ENCODE measurements at regions not wholly inside any gene's neighbourhood (a gene's known extent, or its start where the extent isn't known, plus 50 kb on each side); places are given as distances from the start of the nearest gene placed in this dataset.

DNA sequence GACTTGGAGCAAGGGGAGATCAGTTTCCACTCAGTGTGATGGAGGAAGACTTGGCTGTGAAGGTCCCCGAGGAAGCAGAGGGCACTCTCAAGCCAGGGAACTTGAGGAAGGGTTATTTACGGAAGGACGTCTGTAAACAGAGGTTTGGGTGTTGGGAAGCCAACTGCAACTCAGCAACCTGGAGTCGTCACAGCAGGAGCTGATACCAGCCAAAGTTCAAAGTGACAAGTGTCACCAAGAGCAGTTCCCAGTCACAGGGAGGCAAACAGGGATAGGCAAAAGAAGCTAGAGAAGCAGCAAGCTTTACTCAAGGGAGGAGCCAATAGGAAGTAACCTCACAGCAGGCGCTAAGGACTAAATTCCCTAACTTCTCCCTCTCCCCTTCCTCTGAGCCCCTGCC lies 205.5 kb downstream of the EFNB2 start:
- Histone ChIP-seq H3K9me3 (ENCODE audit: control insufficient read depth, insufficient read depth, low read length) (peaks cover 2% of the 10 kb centered on the region; the same call in 1 of the 2 replicates), H3K9ac (ENCODE audit: low read depth, low read length) (no peak overlapping the region), H3K4me1 (ENCODE audit: insufficient read depth, low read length) (peaks cover 4% of the 10 kb centered on the region), H3K36me3 (ENCODE audit: insufficient read depth, low read length) (no peaks in the 10 kb centered on the region)

DNA sequence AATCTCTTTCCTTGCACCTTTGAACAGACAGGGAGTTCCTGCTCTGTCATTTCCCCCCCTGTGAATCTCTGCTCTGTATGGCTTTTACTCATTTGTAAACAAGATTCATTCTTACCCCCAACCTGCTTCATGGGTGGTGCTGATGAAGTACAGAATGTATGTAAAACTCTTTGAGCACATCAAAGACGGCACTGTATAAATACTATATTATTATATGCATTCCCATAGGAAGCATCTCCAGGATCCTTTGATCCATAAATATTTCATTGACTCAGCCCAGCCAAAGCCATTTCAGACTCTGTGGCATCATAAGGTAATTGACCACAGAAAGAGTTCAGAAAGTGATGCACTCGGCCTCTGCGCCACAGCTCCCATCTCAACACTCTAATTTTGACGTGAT lies 208.7 kb downstream of the EFNB2 start:
- Histone ChIP-seq H3K4me1 (ENCODE audit: insufficient read depth, low read length) (no peaks in the 10 kb centered on the region), H3K36me3 (ENCODE audit: insufficient read depth, low read length) (no peaks in the 10 kb centered on the region), H3K9me3 (ENCODE audit: control insufficient read depth, insufficient read depth, low read length) (peaks cover 19% of the 10 kb centered on the region), H3K9ac (ENCODE audit: low read depth, low read length) (no peak overlapping the region)

DNA sequence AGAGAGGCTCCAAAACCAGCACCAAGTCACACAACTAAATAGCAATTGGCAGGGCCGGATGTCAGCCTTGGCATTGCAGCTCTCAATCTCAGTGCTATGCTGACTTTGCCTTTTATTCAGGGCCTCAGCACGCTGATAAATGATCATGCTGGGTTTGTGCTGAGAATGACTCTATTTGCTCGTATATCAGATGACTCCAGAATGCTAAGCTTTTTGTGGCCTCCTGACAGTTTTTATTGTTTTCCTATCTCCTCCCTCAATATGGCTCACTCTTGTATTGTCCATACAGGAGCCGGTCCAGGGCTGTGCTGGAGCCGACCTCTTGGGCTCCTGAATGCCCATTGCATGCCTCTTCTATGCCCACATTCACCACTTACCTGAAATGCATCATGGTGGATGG lies 211.0 kb downstream of the EFNB2 start:
- H3K4me1 ChIP-seq (ENCODE audit: insufficient read depth, low read length), result peaks cover under 1% of the 10 kb centered on the region
- H3K36me3 ChIP-seq (ENCODE audit: insufficient read depth, low read length), result no peaks in the 10 kb centered on the region
- H3K9me3 ChIP-seq (ENCODE audit: control insufficient read depth, insufficient read depth, low read length), result peaks cover 29% of the 10 kb centered on the region
- no peak overlapping the region for H3K9ac ChIP-seq (ENCODE audit: low read depth, low read length)

DNA sequence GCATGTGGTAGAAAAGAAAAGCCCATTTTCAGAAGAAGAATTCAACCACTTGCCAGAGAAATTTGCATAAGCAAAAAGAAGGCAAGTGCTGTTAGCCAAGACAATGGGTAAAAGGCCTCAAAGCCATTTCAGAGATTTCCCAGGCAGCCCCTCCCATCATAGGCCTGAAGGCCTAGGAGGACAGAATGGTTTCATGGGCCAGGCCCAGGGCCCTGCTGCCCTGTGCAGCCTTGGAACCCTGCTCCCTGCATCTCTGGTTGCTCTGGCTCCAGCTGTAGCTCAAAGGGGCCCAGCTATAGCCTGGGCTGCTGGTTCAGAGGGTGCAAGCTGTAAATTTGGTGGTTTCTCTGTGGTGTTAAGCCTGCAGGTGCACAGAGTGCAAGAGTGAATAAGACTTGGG lies 212.8 kb downstream of the EFNB2 start:
- H3K9me3 ChIP-seq (ENCODE audit: control insufficient read depth, insufficient read depth, low read length), result peaks cover 29% of the 10 kb centered on the region
- no peak overlapping the region for H3K9ac ChIP-seq (ENCODE audit: low read depth, low read length)
- peaks cover 9% of the 10 kb centered on the region for H3K4me1 ChIP-seq (ENCODE audit: insufficient read depth, low read length)
- no peaks in the 10 kb centered on the region for H3K36me3 ChIP-seq (ENCODE audit: insufficient read depth, low read length)

DNA sequence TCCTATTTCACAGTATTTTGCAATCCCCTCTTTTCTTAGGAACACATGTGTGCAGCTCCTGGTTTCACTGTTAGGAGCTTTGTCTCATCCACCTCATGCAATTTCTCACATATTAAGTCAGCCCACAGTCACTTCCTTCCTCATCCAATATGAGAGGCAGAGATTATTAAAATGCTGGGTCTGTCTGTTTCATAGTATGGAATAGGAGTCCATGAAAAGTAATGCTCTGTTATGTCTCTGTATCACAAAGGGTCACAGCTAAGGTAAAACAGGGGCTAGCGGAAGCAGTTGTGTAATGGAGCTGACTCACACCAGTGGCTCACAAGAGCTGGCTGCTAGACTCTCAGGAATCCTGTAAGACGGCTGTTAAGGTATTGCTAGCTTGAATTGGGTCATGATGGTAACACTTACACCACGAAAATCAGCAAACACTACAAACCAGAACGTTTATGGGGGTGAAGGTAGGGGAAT lies 216.5 kb downstream of the EFNB2 start:
- H3K9me3 ChIP-seq (ENCODE audit: control insufficient read depth, insufficient read depth, low read length), result peaks cover 21% of the 10 kb centered on the region
- peaks cover 9% of the 10 kb centered on the region for H3K4me1 ChIP-seq (ENCODE audit: insufficient read depth, low read length)
- H3K36me3 ChIP-seq (ENCODE audit: insufficient read depth, low read length), result no peaks in the 10 kb centered on the region
- no peak overlapping the region for H3K9ac ChIP-seq (ENCODE audit: low read depth, low read length)

DNA sequence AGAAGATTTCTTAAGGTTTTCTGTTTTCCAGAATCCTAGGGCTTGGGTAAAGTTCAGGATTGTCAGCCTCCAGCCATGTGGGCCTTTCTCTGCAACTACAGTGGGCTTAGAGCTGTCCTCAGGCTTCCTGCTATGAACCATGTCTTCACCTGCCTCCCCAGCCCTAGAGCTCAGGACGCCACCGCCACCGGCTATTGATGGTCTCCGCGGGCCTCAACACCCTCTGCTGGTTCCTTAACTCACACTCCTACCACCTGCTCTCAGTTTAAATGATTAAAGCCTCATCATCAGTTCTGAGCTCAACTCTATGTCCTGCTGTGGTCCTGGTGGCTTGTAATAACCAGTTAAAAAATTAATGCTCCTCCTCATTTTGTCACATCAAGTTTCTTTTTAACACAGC lies 221.0 kb downstream of the EFNB2 start:
- H3K4me1 ChIP-seq (ENCODE audit: insufficient read depth, low read length), result peaks cover 8% of the 10 kb centered on the region
- H3K9me3 ChIP-seq (ENCODE audit: control insufficient read depth, insufficient read depth, low read length), result no peaks in the 10 kb centered on the region
- H3K36me3 ChIP-seq (ENCODE audit: insufficient read depth, low read length), result no peaks in the 10 kb centered on the region
- no peak overlapping the region for H3K9ac ChIP-seq (ENCODE audit: low read depth, low read length)

DNA sequence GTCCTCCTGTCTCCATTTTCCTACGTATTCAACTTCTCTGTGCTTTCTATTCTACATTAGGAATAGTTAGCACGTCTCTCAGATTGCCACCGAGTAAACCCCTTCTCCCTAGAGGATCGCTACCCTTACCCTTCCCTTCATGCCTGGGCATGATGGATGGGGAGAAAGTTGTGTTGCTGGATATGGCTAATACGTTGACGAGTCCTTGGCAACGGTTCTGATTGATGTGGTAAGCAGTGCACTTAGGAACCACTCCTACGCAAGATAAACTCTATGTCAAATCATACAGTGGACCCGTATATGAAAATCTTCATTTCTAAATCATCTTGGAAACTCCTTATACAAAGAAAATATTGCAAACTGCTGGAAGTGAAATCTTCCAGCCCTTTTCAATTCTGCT lies 224.5 kb downstream of the EFNB2 start:
- no peaks in the 10 kb centered on the region for H3K4me1 ChIP-seq (ENCODE audit: insufficient read depth, low read length)
- no peak overlapping the region for H3K9ac ChIP-seq (ENCODE audit: low read depth, low read length)
- no peaks in the 10 kb centered on the region for H3K36me3 ChIP-seq (ENCODE audit: insufficient read depth, low read length)
- H3K9me3 ChIP-seq (ENCODE audit: control insufficient read depth, insufficient read depth, low read length), result no peaks in the 10 kb centered on the region

DNA sequence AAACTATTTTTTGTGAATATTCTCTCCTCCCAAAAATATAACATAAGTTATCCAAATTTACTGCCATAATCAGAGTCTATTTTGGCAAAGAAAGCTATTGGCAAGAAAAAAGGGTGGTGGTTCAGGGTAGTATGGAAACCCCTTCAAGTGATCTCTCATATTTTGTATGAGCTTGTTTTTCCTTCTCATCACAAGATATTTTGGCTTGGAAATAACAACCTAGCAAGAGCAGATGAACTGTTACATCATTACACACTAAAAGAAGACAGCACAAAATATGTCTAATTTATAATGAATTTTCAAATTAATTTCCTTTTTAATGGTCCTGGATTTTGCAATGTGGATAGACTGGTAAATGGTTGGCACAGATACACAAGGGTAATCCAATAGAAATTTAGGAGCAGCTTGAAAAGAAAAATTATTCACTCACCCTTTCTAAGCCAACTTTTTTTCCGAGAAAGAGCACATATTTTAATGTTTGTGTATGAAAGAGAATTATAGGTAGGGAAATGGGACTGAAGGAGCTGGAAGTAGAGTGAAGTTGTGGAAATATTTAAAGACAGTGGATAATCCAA lies 225.1 kb downstream of the EFNB2 start:
- no peaks in the 10 kb centered on the region for H3K4me1 ChIP-seq (ENCODE audit: insufficient read depth, low read length)
- no peak overlapping the region for H3K9ac ChIP-seq (ENCODE audit: low read depth, low read length)
- no peaks in the 10 kb centered on the region for H3K9me3 ChIP-seq (ENCODE audit: control insufficient read depth, insufficient read depth, low read length)
- no peaks in the 10 kb centered on the region for H3K36me3 ChIP-seq (ENCODE audit: insufficient read depth, low read length)

DNA sequence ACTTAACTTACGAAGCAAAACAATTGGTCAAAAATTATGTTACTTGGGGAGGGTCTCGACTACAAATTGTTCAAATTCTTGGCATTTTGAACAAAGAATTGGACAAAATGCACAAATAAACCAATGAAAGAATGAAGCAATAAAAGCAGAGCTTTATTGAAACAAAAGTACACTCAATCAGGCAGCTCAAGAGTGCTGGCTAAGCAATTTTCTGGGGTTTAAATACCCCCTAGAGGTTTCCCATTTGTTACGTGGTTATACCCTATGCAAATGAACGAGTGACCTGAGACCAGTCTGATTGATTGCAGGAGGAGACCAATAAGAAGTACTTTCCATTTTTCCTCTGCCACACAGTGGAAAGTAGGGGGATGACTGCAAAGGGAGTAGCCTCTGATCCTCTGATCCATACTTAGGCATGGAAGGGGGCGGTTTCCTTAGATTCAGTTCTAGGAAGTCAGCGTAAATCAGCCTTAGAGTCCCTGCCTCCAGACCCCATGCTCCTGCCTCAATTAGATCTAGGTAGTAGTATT lies 228.6 kb downstream of the EFNB2 start:
- Histone ChIP-seq H3K36me3 (ENCODE audit: insufficient read depth, low read length) (no peaks in the 10 kb centered on the region), H3K4me1 (ENCODE audit: insufficient read depth, low read length) (no peaks in the 10 kb centered on the region), H3K9me3 (ENCODE audit: control insufficient read depth, insufficient read depth, low read length) (peaks cover 9% of the 10 kb centered on the region; the same call in 1 of the 2 replicates), H3K9ac (ENCODE audit: low read depth, low read length) (no peak overlapping the region)

DNA sequence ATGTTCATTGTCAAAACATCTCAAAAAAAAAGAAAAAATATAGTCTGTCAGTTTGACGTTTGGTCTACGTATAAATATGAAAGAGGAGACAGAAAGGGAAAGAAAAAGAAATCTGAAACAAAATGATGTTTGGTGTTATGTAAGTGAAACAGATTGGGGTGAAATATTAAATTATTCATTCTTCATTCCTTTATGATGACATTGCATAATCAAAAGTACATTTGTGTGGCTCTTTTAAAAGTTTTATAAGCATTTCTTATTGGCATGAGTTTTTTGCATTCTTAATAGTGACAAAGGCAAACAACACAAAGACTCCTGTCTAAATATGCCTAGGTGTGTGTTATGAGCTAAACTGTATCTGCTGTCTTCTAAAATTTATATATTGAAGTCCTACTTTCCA lies 232.6 kb downstream of the EFNB2 start:
- H3K36me3 ChIP-seq (ENCODE audit: insufficient read depth, low read length), result no peaks in the 10 kb centered on the region
- H3K9ac ChIP-seq (ENCODE audit: low read depth, low read length), result no peak overlapping the region
- H3K9me3 ChIP-seq (ENCODE audit: control insufficient read depth, insufficient read depth, low read length), result peaks cover 9% of the 10 kb centered on the region
- no peaks in the 10 kb centered on the region for H3K4me1 ChIP-seq (ENCODE audit: insufficient read depth, low read length)

DNA sequence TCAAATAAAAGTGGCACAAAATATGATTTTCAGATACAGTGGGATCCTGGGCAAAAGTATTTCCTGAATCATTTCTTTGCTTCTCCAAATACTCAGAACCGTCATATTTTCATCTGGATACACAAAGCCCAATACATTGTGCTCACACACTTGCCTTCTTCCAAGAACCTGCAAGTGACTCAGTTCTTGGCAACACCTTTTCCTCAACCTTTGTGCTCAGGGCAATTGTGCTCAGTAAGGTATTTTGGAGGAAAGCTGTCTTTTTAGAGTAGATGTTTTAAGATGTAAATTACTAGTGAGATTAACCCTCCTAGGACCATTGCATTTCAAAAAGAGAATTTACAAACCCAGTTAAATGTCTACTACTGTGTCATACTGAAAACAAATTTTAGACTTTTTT lies 233.5 kb downstream of the EFNB2 start:
- Histone ChIP-seq H3K9me3 (ENCODE audit: control insufficient read depth, insufficient read depth, low read length) (peaks cover 11% of the 10 kb centered on the region), H3K4me1 (ENCODE audit: insufficient read depth, low read length) (no peaks in the 10 kb centered on the region), H3K9ac (ENCODE audit: low read depth, low read length) (no peak overlapping the region), H3K36me3 (ENCODE audit: insufficient read depth, low read length) (no peaks in the 10 kb centered on the region)

DNA sequence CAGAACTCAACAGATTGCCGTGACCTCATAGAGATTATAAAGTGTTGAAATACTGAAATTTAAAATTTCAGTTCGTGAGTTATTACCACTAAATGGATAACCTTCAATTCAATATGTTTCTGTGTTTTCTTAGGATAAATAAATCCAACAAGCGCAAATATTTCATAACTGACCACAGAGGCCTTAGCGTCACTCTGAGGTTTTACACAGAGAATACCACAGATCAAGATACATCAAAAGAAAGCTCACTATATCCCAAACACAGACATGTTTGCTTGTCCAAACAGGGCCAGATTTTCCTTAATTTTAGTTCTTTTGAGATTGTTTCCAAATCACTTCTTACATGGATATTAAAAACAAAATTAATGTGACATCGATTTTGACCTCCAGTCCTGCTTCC lies 235.8 kb downstream of the EFNB2 start:
- H3K9me3 ChIP-seq (ENCODE audit: control insufficient read depth, insufficient read depth, low read length), result peaks cover 11% of the 10 kb centered on the region
- no peak overlapping the region for H3K9ac ChIP-seq (ENCODE audit: low read depth, low read length)
- H3K4me1 ChIP-seq (ENCODE audit: insufficient read depth, low read length), result no peaks in the 10 kb centered on the region
- H3K36me3 ChIP-seq (ENCODE audit: insufficient read depth, low read length), result no peaks in the 10 kb centered on the region

DNA sequence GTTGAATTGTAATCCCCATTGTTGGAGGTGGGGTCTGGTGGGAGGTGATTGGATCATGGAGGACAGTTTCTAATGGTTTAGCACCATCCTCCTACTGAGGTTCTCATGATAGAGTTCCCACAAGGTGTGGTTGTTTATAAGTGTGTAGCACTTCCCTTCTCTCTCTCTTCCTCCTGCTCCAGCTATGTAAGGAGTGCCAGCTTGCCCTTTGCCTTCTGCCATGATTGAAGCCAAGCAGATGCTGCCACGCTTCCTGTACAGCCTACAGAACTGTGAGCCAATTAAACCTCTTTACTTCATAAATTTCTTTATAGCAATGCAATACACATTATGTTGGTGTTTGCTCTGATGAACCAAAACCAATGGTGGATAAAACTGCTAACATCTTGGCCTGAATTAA lies 238.2 kb downstream of the EFNB2 start:
- Histone ChIP-seq H3K9me3 (ENCODE audit: control insufficient read depth, insufficient read depth, low read length) (peaks cover 3% of the 10 kb centered on the region), H3K4me1 (ENCODE audit: insufficient read depth, low read length) (no peaks in the 10 kb centered on the region), H3K9ac (ENCODE audit: low read depth, low read length) (no peak overlapping the region), H3K36me3 (ENCODE audit: insufficient read depth, low read length) (no peaks in the 10 kb centered on the region)

DNA sequence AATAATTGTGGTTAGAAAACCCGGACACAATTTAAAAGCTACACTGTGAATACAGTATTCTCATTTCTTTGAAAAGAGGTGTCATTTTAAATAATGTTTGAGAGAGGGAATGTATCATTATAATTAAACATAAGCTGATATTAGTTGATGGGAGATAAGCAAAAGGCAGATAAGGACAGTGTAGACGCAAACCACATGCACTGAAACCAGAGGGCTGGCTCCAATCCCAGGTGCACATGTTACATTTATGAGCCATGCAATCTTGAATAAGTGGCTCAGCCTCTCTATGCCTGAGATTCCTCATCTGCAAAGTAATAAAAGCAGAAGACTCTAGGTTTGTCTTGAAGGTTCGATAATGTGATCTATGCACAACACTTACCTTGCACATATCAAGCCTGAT lies 238.7 kb downstream of the EFNB2 start:
- peaks cover 3% of the 10 kb centered on the region for H3K9me3 ChIP-seq (ENCODE audit: control insufficient read depth, insufficient read depth, low read length)

DNA sequence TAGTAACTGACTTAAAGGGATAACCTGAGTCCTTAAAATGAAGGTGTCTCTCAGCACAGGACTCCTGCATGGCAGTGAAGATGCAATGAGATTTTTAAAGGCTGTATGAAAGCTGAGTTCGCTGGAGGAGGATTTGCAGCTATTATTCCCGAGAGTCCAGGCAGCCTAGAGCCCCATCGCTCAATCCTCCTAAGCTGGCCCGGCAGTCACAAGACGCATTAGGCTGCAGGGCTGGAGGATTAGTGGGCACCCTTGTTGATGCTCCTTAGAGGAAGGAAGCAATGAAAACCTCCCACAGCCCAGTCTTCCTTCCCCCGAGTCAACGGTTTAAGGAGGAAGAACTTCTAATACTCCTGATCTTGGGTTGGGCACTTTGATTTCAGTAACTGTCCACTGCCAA lies 239.5 kb downstream of the EFNB2 start:
- Histone ChIP-seq H3K9ac (ENCODE audit: low read depth, low read length) (no peak overlapping the region), H3K36me3 (ENCODE audit: insufficient read depth, low read length) (no peaks in the 10 kb centered on the region), H3K9me3 (ENCODE audit: control insufficient read depth, insufficient read depth, low read length) (peaks cover 3% of the 10 kb centered on the region), H3K4me1 (ENCODE audit: insufficient read depth, low read length) (no peaks in the 10 kb centered on the region)

More for the DNA sequence above, 238.7 kb downstream of the EFNB2 start:
- H3K36me3 ChIP-seq (ENCODE audit: insufficient read depth, low read length), result no peaks in the 10 kb centered on the region
- no peak overlapping the region for H3K9ac ChIP-seq (ENCODE audit: low read depth, low read length)
- H3K4me1 ChIP-seq (ENCODE audit: insufficient read depth, low read length), result no peaks in the 10 kb centered on the region
